NCI-H2171 treated with DMSO at 0.1 percent for 48 hours (cell line): ENCODE measurements at regions not wholly inside any gene's neighbourhood (a gene's known extent, or its start where the extent isn't known, plus 50 kb on each side); places are given as distances from the start of the nearest gene placed in this dataset.

Experiments
- DNase-seq: peaks from one replicate; lab custom pipeline; 2025; lab: John Stamatoyannopoulos, UW

DNA sequence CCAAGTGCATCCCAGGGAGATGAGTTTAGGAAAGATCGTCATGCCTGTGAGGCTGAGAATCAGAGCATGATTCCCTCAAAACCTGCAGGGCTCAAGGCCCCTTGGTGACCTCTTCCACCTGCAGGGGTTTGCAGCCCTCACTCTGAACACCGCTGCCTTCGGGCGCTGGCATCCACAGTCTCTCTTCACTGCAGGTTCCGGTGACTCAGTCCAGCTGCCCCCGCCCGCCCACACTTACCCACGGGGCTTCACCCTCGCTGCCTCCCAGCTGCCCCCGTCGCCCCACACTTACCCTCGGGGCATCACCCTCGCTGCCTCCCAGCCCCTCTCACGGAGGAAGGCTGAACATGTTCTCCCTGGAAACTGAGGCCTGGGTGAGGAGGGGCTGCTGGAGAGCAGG, 277.1 kb downstream of the XXYLT1 start:
- no peak for DNase-seq

DNA sequence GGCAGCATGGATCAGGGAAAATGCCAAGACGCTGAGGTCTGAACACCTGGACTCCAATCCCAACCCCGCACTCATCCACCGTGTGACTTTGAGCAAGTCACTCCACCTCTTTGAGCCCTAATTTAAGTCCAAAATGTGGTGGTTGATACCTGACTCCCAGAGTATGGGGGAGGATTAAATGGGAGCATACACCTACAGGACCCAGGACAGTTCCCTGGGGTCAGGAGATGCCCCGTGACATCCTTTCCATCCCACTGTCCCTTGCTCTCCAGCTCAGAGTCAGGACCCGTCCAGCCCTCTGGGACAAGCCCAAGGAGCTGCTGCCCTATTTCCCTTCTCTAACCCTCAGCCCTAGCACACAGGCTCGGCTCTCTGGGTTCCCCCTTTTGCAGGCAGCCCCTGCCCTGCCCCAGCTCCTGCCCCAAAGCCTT, 276.4 kb downstream of the XXYLT1 start:
- DNase-seq, result no peak

DNA sequence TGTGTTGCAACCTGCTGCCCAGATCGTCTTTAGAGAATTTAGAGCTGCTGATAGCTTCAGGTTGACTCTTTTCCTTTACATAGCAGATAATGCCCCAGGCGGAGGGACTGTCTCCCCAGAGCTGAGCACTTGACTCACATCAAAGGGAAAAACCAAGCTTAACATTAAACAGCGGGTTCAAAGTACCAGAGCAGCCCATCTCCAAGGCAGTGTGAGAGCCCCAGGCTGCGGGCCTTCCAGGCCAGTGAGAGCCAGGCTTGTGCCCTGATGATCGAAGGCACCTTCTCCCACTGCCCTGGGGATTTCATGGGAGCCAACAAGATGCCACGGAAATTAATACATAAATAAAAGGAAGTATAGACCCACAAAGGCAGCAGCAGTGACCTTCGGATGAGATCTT, 275.6 kb downstream of the XXYLT1 start:
- no peak for DNase-seq

DNA sequence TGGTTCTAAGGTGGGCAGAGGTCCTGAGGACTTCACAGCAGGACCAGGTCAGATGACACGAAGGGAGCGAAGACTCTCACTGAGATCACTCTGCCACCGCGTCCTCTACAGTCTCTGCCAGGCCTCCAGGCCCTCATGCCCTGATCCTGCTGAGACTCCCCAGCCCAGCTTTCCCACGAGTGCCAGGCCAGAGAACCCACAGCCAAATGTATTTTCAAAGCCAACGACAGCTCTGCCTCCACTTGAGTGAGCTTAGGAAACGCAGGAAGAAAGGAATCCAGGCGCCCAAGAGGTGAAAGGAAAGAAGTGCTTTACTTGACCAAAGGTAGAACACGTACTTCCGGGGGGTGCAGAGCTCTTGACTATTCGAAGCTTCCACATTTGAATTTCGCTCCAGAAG, 275.0 kb downstream of the XXYLT1 start:
- no peak for DNase-seq

- no peak for DNase-seq
Measured at GRCh38 chr3:194996746-194997145, 274.2 kb downstream of the XXYLT1 start.

DNA sequence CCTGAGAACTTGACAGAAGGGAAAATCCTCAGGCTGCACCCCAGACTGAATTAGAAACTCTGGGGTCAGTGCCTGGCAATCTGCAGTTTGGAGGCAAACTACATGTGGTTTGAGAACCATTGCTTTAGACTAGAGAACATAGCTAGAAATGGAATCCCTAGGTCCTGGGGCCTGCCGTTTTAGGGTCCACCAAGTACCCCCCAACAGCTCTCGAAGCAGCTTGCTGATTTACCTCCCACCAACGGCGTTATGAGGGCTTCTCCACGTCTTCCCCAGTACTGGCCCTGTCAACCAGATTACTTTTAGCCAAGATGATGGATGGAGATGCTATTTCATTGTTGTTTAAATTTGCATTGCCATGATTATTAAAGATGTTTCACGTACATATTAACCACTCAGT, 272.5 kb downstream of the XXYLT1 start:
- DNase-seq, result no peak

DNA sequence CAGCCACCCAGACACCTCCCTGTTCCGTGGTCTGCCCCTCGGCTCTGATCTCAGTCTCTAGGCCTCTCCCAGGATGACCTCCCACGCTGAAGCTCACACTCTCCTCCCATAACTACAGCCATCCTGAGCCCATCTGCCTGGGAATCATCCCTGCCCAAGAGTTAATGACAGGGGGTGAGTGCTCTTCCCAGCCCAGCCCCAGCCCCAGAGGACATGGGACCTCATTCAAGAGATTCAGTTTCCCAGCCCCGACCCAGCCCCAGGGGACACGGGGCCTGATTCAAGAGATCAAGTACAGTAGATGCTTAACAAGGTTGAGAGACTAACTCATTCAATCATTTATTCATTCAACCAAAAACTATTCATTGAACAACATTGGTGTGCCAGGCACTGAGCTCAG, 272.0 kb downstream of the XXYLT1 start:
- DNase-seq, result no peak

GRCh38 chr3:194999491-194999890, 271.5 kb downstream of the XXYLT1 start:
- no peak for DNase-seq

GRCh38 chr3:195001261-195001660, 269.7 kb downstream of the XXYLT1 start:
- no peak for DNase-seq

- peak; percentile 99 for DNase-seq
Measured at GRCh38 chr3:195001961-195002861, 268.7 kb downstream of the XXYLT1 start.

GRCh38 chr3:195003006-195003892, 267.7 kb downstream of the XXYLT1 start:
- peak; percentile 72 for DNase-seq

- no peak for DNase-seq
Measured at GRCh38 chr3:195003893-195004289, 267.1 kb downstream of the XXYLT1 start.

DNA sequence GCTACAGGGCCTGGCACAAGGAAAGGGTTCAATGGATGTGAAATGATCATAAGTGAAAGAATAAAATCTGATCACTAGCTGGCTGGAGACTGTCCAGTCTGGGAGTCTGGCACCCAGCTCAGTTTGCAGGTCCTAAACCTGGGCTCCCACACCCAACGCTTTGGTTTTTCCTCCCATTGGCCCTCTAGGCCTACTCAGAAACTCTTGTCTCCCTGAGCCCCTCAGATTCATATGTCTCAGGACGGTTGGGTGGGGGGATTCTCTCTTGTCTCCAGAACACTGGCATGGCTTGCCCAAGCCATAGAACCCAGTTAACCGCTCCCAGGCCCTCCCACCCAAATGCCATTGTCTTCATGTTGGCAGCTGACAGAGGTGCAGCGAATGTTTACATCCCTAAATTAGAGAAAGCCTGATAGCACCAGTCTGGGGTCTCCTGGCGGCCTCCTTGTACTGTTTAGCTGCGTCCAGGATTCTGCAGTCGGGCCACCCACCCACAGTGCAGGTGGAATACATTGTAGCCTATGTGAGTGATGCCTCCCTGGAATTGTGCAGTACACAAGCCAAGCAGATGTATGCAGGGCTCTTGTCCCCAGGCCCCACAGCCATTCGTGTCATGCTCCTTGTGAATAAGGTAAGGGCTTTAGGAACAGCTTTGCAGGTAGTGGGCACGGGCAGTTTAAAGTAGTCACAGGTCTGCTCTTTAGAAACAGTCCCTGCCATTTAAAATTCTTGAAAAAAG, 266.3 kb downstream of the XXYLT1 start:
- no peak for DNase-seq

DNA sequence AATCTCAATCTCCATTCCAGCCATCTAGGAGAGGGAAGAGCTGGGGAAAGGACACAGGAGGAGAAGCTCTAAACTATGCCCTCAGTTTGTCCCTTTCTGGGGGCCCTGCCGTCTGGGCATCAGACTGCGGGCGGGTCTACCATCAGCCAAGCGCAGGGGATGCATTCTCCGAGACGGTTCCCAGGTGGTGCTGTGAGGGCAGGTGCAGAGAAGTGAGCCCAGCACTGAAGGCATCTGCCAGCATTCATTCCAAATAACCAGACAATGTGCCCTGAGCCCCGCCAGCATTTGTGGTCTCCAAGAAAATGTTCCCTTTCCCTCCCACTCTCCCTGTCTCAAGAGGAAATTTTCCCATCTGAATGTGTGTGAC, 265.7 kb downstream of the XXYLT1 start:
- DNase-seq, result peak; percentile 13

DNA sequence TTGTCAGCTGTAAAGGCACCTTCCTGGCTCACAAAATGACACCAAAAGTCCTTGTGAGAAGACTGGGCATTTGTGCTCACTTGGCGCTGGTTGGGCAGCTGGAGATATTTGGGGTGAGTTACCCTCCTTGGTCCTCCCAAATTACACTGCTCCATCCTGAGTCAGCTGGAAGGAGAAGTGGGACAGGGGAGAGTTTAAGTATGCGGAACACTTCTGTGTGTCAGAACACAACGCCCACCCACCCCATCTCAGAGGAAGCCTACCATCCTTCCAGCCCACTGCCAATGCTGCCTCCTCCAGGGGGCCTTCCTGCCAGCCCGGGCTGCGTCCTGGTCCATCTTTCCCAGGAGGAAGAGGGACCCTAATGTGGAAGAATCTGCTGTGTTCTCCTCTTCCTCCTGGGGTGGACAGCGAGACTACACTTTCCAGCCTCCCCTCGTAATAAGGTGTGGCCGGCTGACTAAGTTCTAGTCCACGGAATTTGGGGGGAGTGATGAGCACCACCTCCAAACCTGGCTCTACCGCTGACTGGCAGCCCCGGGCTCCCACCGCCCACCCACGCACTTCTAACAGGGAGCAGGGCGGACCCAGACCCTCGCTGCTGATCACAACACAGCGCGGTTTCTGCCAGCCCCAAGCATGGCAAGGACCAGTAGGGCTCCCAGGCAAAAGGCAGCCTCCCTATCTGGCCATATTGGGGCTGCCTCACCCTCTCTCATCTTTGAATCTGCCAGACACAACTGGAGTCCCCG, 265.0 kb downstream of the XXYLT1 start:
- no peak for DNase-seq

DNA sequence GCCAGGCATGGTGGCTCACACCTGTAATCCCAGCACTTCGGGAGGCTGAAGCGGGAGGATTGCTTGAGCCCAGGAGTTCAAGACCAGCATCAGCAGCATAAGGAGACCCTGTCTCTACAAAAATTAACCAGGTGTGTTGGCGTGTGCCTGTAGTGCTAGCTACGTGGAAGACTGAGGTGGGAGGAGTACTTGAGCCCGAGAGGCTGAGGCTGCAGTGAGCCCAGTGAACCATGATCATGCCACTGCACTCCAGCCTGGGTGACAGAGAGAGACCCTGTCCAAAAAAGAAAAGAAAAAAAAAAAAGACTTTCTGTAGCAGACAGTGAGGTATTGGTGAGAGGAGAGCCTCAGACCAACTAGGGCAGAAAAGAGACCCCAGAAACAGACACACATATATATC, 263.8 kb downstream of the XXYLT1 start:
- no peak for DNase-seq

GRCh38 chr3:195007766-195008165, 263.2 kb downstream of the XXYLT1 start:
- DNase-seq, result no peak

- DNase-seq, result no peak
Measured at GRCh38 chr3:195008816-195009215, 262.1 kb downstream of the XXYLT1 start.

DNA sequence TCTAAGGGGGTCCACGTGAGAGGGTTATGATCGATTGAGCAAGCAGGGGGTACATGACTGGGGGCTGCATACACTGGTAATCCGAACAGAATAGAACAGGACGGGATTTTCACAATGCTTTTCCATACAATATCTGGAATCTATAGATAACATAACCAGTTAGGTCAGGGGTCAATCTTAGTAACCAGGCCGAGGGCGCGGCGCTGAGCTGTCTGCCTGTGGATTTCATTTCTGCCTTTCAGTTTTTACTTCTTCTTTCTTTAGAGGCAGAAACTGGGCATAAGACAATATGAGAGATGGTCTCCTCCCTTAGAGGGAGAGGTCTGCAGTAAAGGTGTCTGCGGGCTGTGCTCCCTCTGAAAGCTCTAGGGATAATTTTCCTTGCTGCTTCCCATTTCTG, 261.3 kb downstream of the XXYLT1 start:
- DNase-seq, result no peak

- no peak for DNase-seq
Measured at GRCh38 chr3:195010551-195011100, 260.3 kb downstream of the XXYLT1 start.

- DNase-seq, result no peak
Measured at GRCh38 chr3:195011231-195011834, 259.6 kb downstream of the XXYLT1 start.
